Epidermal melanocyte (primary cell): ENCODE measurements at regions not wholly inside any gene's neighbourhood (a gene's known extent, or its start where the extent isn't known, plus 50 kb on each side); places are given as distances from the start of the nearest gene placed in this dataset.
"Not testable (repeated sequence)": the region's sequence is repeated elsewhere in the genome, so short reads cannot be mapped to it uniquely, and the experiment has no call there.

ENCODE experiments used
- DNase-seq: peaks from one replicate; pipeline ENCODE4 v3.0.0; 2011; ENCODE audit warnings: low spot score; ENCODE audit not compliant: insufficient read length

DNA sequence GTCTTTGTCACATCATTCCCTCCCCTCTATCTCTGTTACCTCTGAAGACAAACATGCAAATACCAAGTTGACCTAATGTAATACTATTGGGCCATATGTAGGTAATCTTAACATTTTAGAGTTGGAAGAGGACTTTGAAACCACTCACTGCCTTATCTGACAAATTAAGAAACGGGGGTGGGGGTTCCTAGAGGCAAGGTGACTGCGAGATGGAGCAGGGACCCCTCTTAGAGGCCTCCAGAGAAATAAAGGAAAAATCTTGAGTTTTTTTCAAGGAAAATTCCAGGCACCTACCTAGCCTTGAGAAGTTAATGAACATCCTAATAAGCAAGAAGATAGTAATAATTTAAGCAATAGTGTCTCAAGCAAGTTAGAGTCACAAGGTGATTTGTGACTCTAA lies 270.8 kb downstream of the CD83 start:
- DNase-seq = no peak

- not testable (repeated sequence) for DNase-seq
Observed at GRCh38 chr6:14389776-14390175, 272.2 kb downstream of the CD83 start.

DNA sequence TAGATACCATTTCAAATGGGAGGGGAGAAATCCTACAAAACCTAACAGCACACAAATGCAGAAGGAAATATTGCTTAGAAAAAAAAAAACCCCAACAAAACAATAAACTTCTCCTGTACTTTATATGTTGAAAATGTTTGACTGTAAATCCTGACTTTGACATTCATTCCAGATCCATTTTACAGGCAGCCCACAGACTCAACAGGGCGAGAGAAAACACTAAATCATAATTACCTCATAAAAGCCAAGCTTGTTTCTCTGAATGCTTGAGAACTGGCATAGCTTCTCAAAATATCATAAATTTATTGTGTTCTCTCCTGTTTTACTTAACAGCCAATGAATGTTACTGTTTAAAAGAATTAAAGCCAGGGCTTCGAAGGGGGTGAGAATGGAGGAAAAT lies 273.2 kb downstream of the CD83 start:
- no peak for DNase-seq

DNA sequence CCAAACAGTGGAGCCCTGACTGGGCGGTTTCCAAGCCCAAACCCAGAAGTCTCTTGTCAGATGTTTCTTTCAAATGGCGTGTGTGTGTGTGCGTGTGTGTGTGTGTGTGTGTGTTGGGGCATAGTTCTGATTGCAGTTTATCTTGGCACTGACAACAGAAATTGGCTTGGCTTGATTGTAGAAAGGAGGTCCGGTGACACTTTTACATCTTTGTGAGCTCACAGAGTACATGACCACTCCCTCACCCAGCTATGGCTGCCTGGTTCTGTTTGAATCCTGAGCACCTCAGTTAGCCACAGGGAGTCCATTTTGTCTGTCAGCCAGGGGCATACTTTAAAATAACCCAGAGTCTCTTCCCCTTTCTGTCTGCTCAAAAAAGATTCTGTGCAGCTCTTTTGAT lies 276.3 kb downstream of the CD83 start:
- no peak for DNase-seq

DNA sequence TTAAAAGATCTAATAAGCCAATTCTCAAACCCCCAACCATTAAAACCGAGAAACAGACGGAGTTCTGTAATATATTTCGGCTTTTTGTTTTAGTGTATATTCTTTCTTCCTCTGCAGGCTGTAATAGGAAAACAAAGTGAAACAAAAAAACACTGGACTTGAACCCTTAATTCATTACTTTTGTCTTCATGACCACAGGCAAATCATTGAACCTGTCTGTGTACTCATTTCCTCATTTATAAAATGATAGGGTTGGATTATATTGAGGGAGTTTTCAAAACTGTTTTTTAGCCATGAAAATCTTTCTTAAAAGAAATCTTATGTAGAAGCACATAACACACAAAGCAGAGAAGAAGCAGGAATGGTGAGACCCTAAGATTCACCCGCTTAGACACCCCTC lies 278.8 kb downstream of the CD83 start:
- no peak for DNase-seq

DNA sequence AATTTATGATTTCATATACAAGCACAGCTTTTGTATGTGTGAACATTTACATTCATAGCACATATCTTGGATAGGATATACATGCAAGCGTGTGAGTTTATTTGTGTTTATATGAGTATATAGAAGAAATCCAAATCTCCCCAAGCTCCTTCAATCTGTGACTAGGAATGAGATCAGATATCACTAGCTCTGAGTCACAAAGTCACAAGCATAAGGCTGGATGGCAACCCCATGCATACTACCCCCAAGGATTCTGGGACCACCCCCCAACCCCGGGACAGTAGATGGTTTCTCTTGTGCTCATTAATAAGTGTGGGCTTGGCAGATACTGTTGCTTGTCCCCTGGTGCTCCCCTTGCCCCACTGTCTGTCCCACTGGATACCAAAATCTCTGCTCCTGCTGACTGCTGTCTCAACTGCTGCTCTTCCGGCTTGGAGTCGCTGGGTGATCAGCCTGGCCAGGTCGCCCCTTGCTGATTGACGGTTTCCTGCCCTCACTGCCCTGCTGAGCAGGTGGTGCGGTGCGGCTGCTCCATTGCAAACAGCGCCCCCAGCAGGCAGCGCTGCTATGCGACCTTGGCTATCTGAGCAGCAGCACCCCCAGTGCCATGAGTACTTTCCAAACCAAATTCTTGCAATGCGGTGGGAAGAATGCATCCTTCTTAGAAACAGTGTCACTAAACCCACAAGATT lies 279.4 kb downstream of the CD83 start:
- DNase-seq = no peak

DNA sequence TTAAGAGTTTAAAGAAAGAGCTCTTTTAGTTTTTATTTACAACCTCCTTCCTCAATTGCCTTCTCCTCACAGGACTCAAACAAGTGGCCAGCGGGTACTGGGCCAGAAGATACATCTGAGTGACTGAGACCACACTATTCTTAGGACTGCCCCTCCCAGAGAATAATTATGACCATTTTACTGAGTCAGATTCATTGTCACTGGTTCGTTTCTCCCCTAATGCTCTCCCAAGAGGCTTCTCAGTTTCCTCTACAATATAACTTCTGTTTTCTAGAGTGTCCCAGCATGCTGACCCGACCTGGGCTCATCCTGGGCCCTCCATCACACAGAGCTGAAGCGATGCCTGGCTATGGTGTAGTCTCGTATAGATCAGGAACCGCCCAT lies 279.9 kb downstream of the CD83 start:
- DNase-seq = no peak

DNA sequence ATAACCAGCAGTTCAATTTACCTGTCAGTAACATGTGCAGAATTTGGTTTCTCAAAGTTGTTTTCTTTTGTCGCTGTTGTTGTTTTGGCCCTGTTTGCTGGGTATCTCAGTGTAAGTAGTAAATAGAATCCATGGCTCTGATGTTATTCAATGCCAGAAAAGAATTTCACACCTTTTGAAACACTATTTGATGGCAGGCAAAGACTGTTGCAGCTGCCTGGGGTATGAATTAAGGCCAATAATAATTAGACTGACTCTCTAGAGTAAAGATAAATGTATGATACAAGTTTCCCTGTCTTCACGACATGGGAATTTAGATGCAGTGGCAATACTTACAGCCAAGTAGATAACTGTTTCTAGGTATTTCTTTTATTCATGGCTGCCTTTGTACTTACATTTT lies 281.4 kb downstream of the CD83 start:
- DNase-seq = no peak

GRCh38 chr6:14399635-14400034 lies 282.1 kb downstream of the CD83 start:
- no peak for DNase-seq

- no peak for DNase-seq
Observed at GRCh38 chr6:14401246-14401645, 283.7 kb downstream of the CD83 start.

GRCh38 chr6:14406614-14407331 lies 289.2 kb downstream of the CD83 start:
- DNase-seq = no peak

DNA sequence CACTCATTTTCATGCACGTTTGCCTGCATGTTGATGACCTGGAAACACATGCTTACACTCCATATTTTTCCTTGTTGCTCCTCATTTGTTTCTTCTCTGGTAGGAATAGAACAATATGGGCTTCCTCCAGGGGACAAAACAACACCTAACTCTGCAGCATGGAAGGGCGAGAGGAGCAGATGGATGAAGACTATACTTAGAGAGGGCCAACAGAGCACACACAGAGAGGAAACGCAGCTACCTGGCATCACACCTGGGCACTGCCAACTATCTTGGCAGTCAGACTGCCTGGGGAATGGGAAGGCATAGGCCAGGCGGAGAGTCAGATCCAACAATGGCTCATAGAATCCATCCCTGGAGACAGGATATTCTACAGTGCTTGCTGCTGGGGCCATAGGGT lies 290.9 kb downstream of the CD83 start:
- no peak for DNase-seq

DNA sequence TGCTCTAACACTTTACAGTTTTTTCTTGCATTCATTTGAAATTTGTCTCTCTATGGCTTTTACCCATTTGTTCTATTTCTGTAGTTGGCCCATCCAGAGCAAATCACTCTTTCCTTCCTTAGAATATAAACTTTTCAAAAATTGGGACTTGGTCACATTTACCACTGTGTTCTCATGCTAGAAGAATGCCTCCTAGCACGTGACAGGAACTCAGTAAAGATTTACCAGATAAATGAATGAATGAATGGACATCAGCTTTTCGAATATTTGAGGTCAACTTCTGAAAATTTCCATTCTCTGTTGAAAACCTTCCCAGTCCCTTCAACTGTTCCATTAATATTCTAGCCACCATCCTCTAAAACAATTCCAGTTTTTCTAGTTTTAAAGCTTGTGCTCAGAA lies 294.5 kb downstream of the CD83 start:
- DNase-seq = no peak

- DNase-seq = no peak
Observed at GRCh38 chr6:14415452-14415851, 297.9 kb downstream of the CD83 start.

GRCh38 chr6:14417377-14417776 lies 299.8 kb downstream of the CD83 start:
- DNase-seq = no peak

DNA sequence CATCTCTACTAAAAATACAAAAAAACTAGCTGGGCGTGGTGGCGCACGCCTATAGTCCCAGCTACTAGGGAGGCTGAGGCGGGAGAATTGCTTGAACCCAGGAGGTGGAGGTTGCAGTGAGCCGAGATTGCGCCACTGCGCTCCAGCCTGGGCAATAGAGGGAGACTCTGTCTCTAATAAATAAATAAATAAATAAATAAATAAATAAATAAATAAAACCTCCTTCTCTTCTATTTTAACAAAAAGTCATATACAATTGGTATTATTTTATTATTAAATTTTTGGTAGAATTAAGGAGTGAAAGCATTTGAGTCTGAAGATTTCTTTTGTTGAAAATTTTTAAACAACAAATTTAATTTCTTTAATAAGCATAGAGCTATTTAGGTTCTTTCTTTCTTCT lies 301.7 kb downstream of the CD83 start:
- not testable (repeated sequence) for DNase-seq

DNA sequence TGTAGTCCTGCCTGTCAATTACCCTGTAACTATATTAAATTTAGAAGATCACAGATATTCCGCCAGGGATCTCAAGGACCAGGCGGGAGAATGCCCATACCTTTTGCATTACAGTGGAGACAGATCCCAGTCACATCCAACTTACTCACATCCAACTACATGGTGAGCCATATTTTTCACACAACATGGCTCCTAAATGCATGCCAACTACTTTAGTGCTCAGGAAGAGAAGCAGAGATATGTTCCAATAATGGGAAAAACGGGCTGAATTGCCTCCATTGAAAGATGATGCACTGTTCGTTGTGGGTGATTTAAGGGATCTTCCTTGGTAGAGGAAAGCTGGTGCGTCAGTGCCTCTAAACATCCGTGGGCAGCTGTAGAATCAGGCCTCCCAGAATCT lies 304.5 kb downstream of the CD83 start:
- no peak for DNase-seq

DNA sequence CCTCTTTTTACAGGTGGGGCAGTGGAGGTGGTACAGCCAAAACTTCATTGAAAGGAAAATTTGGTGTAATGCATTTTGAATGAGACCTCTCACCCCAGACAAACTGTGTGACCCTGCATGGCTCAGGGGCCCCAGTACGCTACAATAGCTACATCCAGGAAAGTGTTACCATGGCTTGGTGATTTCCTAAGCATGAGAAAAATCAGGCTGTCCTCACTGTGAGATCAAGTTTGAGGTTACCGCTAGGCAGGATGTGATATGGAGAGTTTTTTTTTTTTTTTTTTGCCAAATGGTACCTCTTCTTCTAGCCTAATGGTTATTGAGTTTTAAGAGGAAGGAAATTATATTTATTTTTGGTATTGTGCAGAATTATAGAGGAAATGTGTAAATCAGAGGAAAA lies 305.3 kb downstream of the CD83 start:
- no peak for DNase-seq

GRCh38 chr6:14423330-14423729 lies 305.8 kb downstream of the CD83 start:
- DNase-seq = no peak

GRCh38 chr6:14423955-14424354 lies 306.4 kb downstream of the CD83 start:
- DNase-seq = no peak

GRCh38 chr6:14425805-14426204 lies 308.2 kb downstream of the CD83 start:
- no peak for DNase-seq

DNA sequence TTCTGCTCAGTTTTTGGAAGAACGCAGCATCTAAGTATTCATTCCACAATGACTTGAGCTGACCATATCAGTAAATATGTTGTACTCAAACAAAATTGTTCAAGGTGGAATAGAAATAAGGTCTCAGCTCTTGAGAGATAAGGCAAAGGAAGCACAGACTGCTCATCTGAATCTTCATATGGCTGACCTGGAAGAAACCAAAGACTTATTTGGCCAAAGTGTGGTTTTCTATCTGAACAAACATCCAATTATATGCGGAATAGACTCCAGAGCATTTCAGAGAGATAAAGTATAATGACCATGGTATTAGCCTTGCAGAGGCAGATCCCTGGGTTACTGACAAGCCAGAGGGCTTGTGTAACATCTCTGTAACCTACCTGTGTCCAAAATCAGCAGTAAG lies 308.7 kb downstream of the CD83 start:
- no peak for DNase-seq

- DNase-seq = no peak
Observed at GRCh38 chr6:14428269-14428668, 310.7 kb downstream of the CD83 start.
